SH-SY5Y (cell line): ENCODE measurements at regions not wholly inside any gene's neighbourhood (a gene's known extent, or its start where the extent isn't known, plus 50 kb on each side); places are given as distances from the start of the nearest gene placed in this dataset.

Experiments used
- GATA2 ChIP-seq: IDR thresholded peaks from 2 replicates; pipeline ENCODE4 v1.6.1; 2011; ENCODE audit warnings: mild to moderate bottlenecking, low read depth, low read length
- GATA3 ChIP-seq: IDR thresholded peaks from 2 replicates; pipeline ENCODE4 v1.6.1; 2011; ENCODE audit warnings: low read depth, mild to moderate bottlenecking, low read length, moderate library complexity

- TF ChIP-seq GATA2 (no peak), GATA3 (no peak)
These were observed 398.8 kb upstream of the CXADR start for GRCh38 chr21:17114045-17114444.
